Mammary epithelial cell (primary cell): ENCODE measurements at regions not wholly inside any gene's neighbourhood (a gene's known extent, or its start where the extent isn't known, plus 50 kb on each side); places are given as distances from the start of the nearest gene placed in this dataset.

Experiments
- CTCF ChIP-seq, 2 donors: IDR thresholded peaks in 1 of 2; conservative IDR thresholded peaks in 1 of 2; 2 replicates each; pipeline ENCODE4 v1.5.1; 2011 to 2012; ENCODE audit warnings: inconsistent platforms in 2 of 2, low read length in 2 of 2, mild to moderate bottlenecking in 2 of 2, control low read depth in 1 of 2, low read depth in 1 of 2; ENCODE audit not compliant: insufficient read depth in 1 of 2; ENCODE audit errors: extremely low read depth in 1 of 2
- EZH2 ChIP-seq: IDR thresholded peaks from 2 replicates; pipeline ENCODE4 v1.6.1; 2012; ENCODE audit warnings: low read length, inconsistent platforms, borderline replicate concordance

- no peak for TF ChIP-seq CTCF (conservative IDR thresholded peaks at IDR 0.05 in 1 of 2, IDR thresholded peaks at IDR 0.05 in 1 of 2; ENCODE audit: extremely low read depth in 1 of 2, insufficient read depth in 1 of 2, low read depth in 1 of 2, low read length in 2 of 2)
- no peak for TF ChIP-seq EZH2
Measured at GRCh38 chr10:89837165-89838043, 136.0 kb downstream of the KIF20B start.
